ENCODE measurements at regions not wholly inside any gene's neighbourhood (a gene's known extent, or its start where the extent isn't known, plus 50 kb on each side); places are given as distances from the start of the nearest gene placed in this dataset.
A peak's percentile ranks its signal among the peaks of the same experiment; 100 is the strongest.

DNA sequence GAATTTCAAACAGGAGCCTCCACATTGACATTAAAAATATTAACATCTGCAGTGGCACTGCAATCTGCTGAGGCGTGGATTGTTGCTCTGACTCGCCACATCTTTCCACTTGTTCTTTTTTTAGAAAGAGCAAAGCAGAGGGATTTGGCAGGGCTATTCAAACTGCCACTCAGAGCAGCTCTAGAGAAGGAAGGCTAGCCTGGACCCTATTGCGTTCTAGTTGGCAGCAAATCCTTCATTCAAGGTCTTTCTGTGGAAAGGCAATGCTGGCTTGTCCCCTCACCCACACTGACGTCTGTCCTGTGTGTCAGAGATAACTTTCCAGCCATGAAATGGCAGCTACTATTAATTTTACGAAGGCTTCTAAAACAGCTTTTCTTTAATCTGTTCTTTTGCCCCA, 483.2 kb upstream of the SGO1 start:
- WGBS, 2 experiments (ENCODE audit: insufficient coverage in 1 of 2, insufficient read length in 1 of 2) = 83 to 87% methylated on average over 5 of the region's 5 CpGs
- DNase-seq = no peak
- H3K4me1 ChIP-seq (ENCODE audit: control insufficient read depth, insufficient read depth, low read length) = no peaks in the 10 kb centered on the region
- TF ChIP-seq, protein P1, sequence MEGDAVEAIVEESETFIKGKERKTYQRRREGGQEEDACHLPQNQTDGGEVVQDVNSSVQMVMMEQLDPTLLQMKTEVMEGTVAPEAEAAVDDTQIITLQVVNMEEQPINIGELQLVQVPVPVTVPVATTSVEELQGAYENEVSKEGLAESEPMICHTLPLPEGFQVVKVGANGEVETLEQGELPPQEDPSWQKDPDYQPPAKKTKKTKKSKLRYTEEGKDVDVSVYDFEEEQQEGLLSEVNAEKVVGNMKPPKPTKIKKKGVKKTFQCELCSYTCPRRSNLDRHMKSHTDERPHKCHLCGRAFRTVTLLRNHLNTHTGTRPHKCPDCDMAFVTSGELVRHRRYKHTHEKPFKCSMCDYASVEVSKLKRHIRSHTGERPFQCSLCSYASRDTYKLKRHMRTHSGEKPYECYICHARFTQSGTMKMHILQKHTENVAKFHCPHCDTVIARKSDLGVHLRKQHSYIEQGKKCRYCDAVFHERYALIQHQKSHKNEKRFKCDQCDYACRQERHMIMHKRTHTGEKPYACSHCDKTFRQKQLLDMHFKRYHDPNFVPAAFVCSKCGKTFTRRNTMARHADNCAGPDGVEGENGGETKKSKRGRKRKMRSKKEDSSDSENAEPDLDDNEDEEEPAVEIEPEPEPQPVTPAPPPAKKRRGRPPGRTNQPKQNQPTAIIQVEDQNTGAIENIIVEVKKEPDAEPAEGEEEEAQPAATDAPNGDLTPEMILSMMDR (conservative IDR thresholded peaks at IDR 0.05) = no peak
- H3K4me1 Mint-ChIP-seq = peaks cover 2% of the 10 kb centered on the region
- H3K4me3 ChIP-seq (ENCODE audit: low read length) = no peak overlapping the region
- H3K9me3 Mint-ChIP-seq = peaks cover 6% of the 10 kb centered on the region
- H3K36me3 ChIP-seq (ENCODE audit: control insufficient read depth, insufficient read depth, low read length) = no peaks in the 10 kb centered on the region
- peaks cover 5% of the 10 kb centered on the region for H3K9me3 ChIP-seq (ENCODE audit: control insufficient read depth, low read length)
- H3K9ac ChIP-seq (ENCODE audit: extremely low read depth, low read length, poor library complexity, severe bottlenecking) = no peak overlapping the region
- H3K27me3 Mint-ChIP-seq (ENCODE audit: insufficient read depth) = no peaks in the 10 kb centered on the region
- H3K4me3 Mint-ChIP-seq = no peak overlapping the region
- no peak overlapping the region for H3K27ac Mint-ChIP-seq
- peaks cover 2% of the 10 kb centered on the region for H3K36me3 Mint-ChIP-seq (ENCODE audit: low read depth)
- no peak overlapping the region for H3K27ac ChIP-seq (ENCODE audit: low read depth, low read length)
- no peaks in the 10 kb centered on the region for H3K27me3 ChIP-seq (ENCODE audit: control insufficient read depth, insufficient read depth, low read length, poor library complexity, severe bottlenecking)

DNA sequence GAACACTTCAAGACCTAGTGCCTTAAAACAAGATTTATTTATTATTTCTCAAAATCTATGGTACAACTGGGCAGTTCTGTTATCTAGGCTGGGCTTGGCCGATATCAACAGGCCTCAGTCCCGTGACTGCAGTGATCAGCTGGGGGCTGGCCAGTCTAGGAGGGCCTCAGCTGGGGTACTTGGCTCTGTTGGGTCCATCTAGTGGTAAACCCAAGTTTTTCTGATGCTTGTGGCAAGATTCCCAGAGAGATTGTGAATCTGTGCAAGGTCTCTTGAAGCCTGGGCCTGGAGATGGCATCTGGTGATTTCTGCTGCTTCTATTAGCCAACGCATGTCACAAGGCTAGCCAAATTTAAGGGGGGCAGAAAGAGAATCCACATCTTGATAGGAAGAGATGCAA, 482.4 kb upstream of the SGO1 start:
- WGBS, 2 experiments (ENCODE audit: insufficient coverage in 1 of 2, insufficient read length in 1 of 2) = 84 to 100% methylated on average over 1 to 3 of the region's 3 CpGs
- Histone ChIP-seq H3K9ac (ENCODE audit: extremely low read depth, low read length, poor library complexity, severe bottlenecking) (no peak overlapping the region), H3K9me3 (ENCODE audit: control insufficient read depth, low read length) (no peaks in the 10 kb centered on the region), H3K36me3 (ENCODE audit: control insufficient read depth, insufficient read depth, low read length) (no peaks in the 10 kb centered on the region), H3K4me1 (ENCODE audit: control insufficient read depth, insufficient read depth, low read length) (no peaks in the 10 kb centered on the region), H3K4me3 (ENCODE audit: low read length) (no peak overlapping the region), H3K27ac (ENCODE audit: low read depth, low read length) (no peak overlapping the region), H3K27me3 (ENCODE audit: control insufficient read depth, insufficient read depth, low read length, poor library complexity, severe bottlenecking) (no peaks in the 10 kb centered on the region)
- H3K27me3 Mint-ChIP-seq (ENCODE audit: insufficient read depth) = no peaks in the 10 kb centered on the region
- no peak overlapping the region for H3K4me3 Mint-ChIP-seq
- H3K9me3 Mint-ChIP-seq = no peaks in the 10 kb centered on the region
- peak; percentile 78 for DNase-seq
- TF ChIP-seq, protein P1 (conservative IDR thresholded peaks at IDR 0.05) = peak; percentile 72
- peaks cover 2% of the 10 kb centered on the region for H3K4me1 Mint-ChIP-seq
- H3K36me3 Mint-ChIP-seq (ENCODE audit: low read depth) = no peaks in the 10 kb centered on the region
- H3K27ac Mint-ChIP-seq = no peak overlapping the region

DNA sequence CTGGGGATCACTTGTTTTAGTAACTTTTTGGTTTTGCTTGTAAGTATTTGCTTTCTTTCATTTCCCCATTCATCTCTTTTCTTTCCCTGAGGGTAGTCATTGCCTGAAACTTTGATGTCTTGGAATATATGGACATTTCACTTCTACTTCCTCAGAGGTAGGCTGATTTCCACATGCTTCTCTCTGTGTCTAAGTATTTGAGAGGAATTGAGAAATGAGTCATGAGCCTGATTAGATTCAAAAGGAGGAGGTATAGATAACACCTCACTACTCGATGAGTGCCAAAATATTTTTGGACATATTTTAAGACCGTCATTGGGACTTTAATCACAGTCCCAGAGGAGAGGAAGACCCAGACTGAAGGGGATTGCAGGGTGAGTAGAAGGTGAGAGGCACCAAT, 480.1 kb upstream of the SGO1 start:
- Histone ChIP-seq H3K9ac (ENCODE audit: extremely low read depth, low read length, poor library complexity, severe bottlenecking) (no peak overlapping the region), H3K4me1 (ENCODE audit: control insufficient read depth, insufficient read depth, low read length) (no peaks in the 10 kb centered on the region), H3K27me3 (ENCODE audit: control insufficient read depth, insufficient read depth, low read length, poor library complexity, severe bottlenecking) (no peaks in the 10 kb centered on the region), H3K9me3 (ENCODE audit: control insufficient read depth, low read length) (no peaks in the 10 kb centered on the region), H3K36me3 (ENCODE audit: control insufficient read depth, insufficient read depth, low read length) (no peaks in the 10 kb centered on the region), H3K27ac (ENCODE audit: low read depth, low read length) (no peak overlapping the region), H3K4me3 (ENCODE audit: low read length) (no peak overlapping the region)
- Mint-ChIP-seq H3K9me3 (no peaks in the 10 kb centered on the region), H3K27ac (no peak overlapping the region), H3K4me1 (peaks cover 2% of the 10 kb centered on the region), H3K4me3 (no peak overlapping the region), H3K27me3 (ENCODE audit: insufficient read depth) (no peaks in the 10 kb centered on the region), H3K36me3 (ENCODE audit: low read depth) (no peaks in the 10 kb centered on the region)
- TF ChIP-seq, protein P1 (conservative IDR thresholded peaks at IDR 0.05) = no peak
- DNase-seq = no peak
- WGBS, 2 experiments (ENCODE audit: insufficient coverage in 1 of 2, insufficient read length in 1 of 2) = 98 to 100% methylated on average over 2 of the region's 2 CpGs

All from endodermal cell (in vitro differentiated cells).